Thyroid gland (tissue), 4 donors: ENCODE measurements at regions not wholly inside any gene's neighbourhood (a gene's known extent, or its start where the extent isn't known, plus 50 kb on each side); places are given as distances from the start of the nearest gene placed in this dataset.

Experiments
- POLR2A ChIP-seq, 2 donors: fragments of 450-650 bp; IDR thresholded peaks; one replicate each; pipeline ENCODE4 v1.6.1; 2017; ENCODE audit warnings: antibody characterized with exemption in 2 of 2, mild to moderate bottlenecking in 2 of 2, moderate library complexity in 1 of 2
- TF ChIP-seq, protein P1 (sequence below), 6 experiments: fragments of 200-600 bp in 3 of 6; fragments of 450-650 bp in 3 of 6; sonication (generic) in 3 of 6; IDR thresholded peaks; one replicate each; pipeline ENCODE4 v1.5.1; 2016 to 2019; ENCODE audit warnings: antibody characterized with exemption in 6 of 6, mild to moderate bottlenecking in 2 of 6, inconsistent platforms in 1 of 6, moderate library complexity in 1 of 6

DNA sequence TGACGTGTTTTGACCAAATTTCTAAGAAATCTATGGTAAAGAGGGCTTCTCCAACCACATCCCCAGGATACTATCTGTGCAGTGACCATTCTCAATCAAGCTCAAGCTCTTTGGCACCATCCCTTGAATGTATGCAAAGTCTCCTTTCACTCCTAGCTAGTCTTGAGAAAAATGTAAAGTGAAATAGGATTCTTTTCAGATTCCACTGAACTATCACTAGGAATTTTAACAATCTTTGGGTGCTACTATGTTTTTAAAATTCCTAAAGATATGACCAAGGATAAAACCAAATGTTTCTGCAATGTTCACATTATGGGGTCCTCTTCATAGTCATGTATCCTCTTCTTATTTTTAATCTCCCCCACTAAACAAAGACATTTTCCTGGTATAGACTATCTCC is 107.8 kb downstream of the TMCO5A start:
- TF ChIP-seq, protein P1, sequence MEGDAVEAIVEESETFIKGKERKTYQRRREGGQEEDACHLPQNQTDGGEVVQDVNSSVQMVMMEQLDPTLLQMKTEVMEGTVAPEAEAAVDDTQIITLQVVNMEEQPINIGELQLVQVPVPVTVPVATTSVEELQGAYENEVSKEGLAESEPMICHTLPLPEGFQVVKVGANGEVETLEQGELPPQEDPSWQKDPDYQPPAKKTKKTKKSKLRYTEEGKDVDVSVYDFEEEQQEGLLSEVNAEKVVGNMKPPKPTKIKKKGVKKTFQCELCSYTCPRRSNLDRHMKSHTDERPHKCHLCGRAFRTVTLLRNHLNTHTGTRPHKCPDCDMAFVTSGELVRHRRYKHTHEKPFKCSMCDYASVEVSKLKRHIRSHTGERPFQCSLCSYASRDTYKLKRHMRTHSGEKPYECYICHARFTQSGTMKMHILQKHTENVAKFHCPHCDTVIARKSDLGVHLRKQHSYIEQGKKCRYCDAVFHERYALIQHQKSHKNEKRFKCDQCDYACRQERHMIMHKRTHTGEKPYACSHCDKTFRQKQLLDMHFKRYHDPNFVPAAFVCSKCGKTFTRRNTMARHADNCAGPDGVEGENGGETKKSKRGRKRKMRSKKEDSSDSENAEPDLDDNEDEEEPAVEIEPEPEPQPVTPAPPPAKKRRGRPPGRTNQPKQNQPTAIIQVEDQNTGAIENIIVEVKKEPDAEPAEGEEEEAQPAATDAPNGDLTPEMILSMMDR (IDR thresholded peaks at IDR 0.05): no peak
- TF ChIP-seq POLR2A (IDR thresholded peaks at IDR 0.05): no peak
